ENCODE measurements at regions not wholly inside any gene's neighbourhood (a gene's known extent, or its start where the extent isn't known, plus 50 kb on each side); places are given as distances from the start of the nearest gene placed in this dataset.

- Histone ChIP-seq H3K4me1 (replicated peaks in 1 of 2; ENCODE audit: control insufficient read depth in 2 of 2, insufficient read depth in 2 of 2, low read length in 2 of 2) (peaks cover 0 to 8% of the 10 kb centered on the region in 2 experiments; a peak in 2 of 5 replicates), H4K20me1 (replicated peaks; ENCODE audit: control insufficient read depth, insufficient read depth, low read length) (0 out of 2 replicates have a peak, but pooled peaks cover 3% of the 10 kb centered on the region), H3K9me3 (replicated peaks; ENCODE audit: control insufficient read depth, insufficient read depth, low read depth, low read length) (no peaks in the 10 kb centered on the region), H3K9ac (ENCODE audit: insufficient read depth in 1 of 2, low read depth in 2 of 2, low read length in 2 of 2) (no peak overlapping the region; a peak in 1 of 4 replicates), H3K27ac (ENCODE audit: extremely low read depth, low read depth, low read length) (no peak overlapping the region), H3K27me3 (ENCODE audit: control insufficient read depth in 2 of 2, insufficient read depth in 2 of 2, low read length in 2 of 2) (peaks cover 2 to 43% of the 10 kb centered on the region in 2 experiments; a peak in 4 of 5 replicates), H3K9me1 (ENCODE audit: control insufficient read depth, insufficient read depth, low read length) (no peaks in the 10 kb centered on the region), H2AFZ (ENCODE audit: low read depth, low read length) (no peak overlapping the region), H3K36me3 (ENCODE audit: control insufficient read depth, insufficient read depth, low read length) (no peaks in the 10 kb centered on the region), H3K79me2 (ENCODE audit: control insufficient read depth, insufficient read depth, low read length) (no peaks in the 10 kb centered on the region), H3K4me3 (no peak overlapping the region), H3K4me2 (ENCODE audit: insufficient read depth, low read length) (no peak overlapping the region)
- under 1% methylated on average over 12 of the region's 12 CpGs for WGBS (ENCODE audit: insufficient coverage, low coverage, missing lambda C conversion rate)
- ATAC-seq (no peak), FAIRE-seq (no peak), DNase-seq (ENCODE audit: extremely low read depth in 1 of 4, low spot score in 3 of 4) (no peak)
- in situ Hi-C loops (cut with MboI): loop anchor here (10.0 kb wide), 1 partner anchor 325 kb away; the partner anchor contains the start of gene INHBB
- intact Hi-C loops (cut with micrococcal nuclease): loop anchor here (10.0 kb wide), 1 partner anchor 355 kb away; no protein-coding TSS in a partner anchor
- POLR2A ChIA-PET: interaction anchor here (1.0 kb wide), 1 partner anchor 11 kb away, joined by 3 read pairs; no protein-coding TSS in a partner anchor
- BruUV-seq (replicated peaks): no TSS peak
- CTCF ChIA-PET (ENCODE audit: low intra/inter-chr PET ratio): no interaction called here
- TF ChIP-seq STAT5B (CRISPR knock-in tag; IDR thresholded peaks at IDR 0.05) (no peak), ZHX1 (conservative IDR thresholded peaks at IDR 0.05; ENCODE audit: low read length) (no peak), ZNF124 (CRISPR knock-in tag; IDR thresholded peaks at IDR 0.05) (no peak), JUND (IDR thresholded peaks at IDR 0.05; ENCODE audit: borderline replicate concordance, low read depth, low read length) (no peak), JUND (tag; IDR thresholded peaks at IDR 0.05; ENCODE audit: borderline replicate concordance, low read depth, low read length) (no peak), ZNF146 (CRISPR knock-in tag; IDR thresholded peaks at IDR 0.05; ENCODE audit: unreplicated experiment) (no peak), BRCA1 (IDR thresholded peaks at IDR 0.05) (no peak), BRCA1 (CRISPR knock-in tag; IDR thresholded peaks at IDR 0.05) (no peak), CBX3 (IDR thresholded peaks at IDR 0.05; ENCODE audit: borderline replicate concordance in 1 of 2, low read length in 2 of 2) (no peak), GATAD2A (IDR thresholded peaks at IDR 0.05) (no peak), RUNX1 (IDR thresholded peaks at IDR 0.05; ENCODE audit: low read depth) (no peak), NUFIP1 (IDR thresholded peaks at IDR 0.05; ENCODE audit: partially characterized antibody) (no peak), UBTF (IDR thresholded peaks at IDR 0.05; ENCODE audit: borderline replicate concordance in 1 of 2, low read depth in 2 of 2, low read length in 2 of 2) (no peak), MAFF (IDR thresholded peaks at IDR 0.05; ENCODE audit: low read length) (no peak), PCBP2 (IDR thresholded peaks at IDR 0.05; ENCODE audit: low read depth, low read length, poor library complexity, severe bottlenecking) (no peak), RAD21 (CRISPR knock-in tag; conservative IDR thresholded peaks at IDR 0.05 in 1 of 2, IDR thresholded peaks at IDR 0.05 in 1 of 2) (no peak), SIN3A (IDR thresholded peaks at IDR 0.05; ENCODE audit: borderline replicate concordance in 2 of 2, control insufficient read depth in 1 of 2, low read depth in 2 of 2, low read length in 2 of 2) (no peak), TFAM (CRISPR knock-in tag; conservative IDR thresholded peaks at IDR 0.05) (no peak), STAT5A (IDR thresholded peaks at IDR 0.05; ENCODE audit: borderline replicate concordance, low read length) (no peak), ZNF316 (IDR thresholded peaks at IDR 0.05) (no peak)
These were observed 65.7 kb upstream of the GLI2 start for GRCh38 chr2:120669971-120670370.
